ENCODE measurements at regions not wholly inside any gene's neighbourhood (a gene's known extent, or its start where the extent isn't known, plus 50 kb on each side); places are given as distances from the start of the nearest gene placed in this dataset.
A peak's percentile ranks its signal among the peaks of the same experiment; 100 is the strongest.

DNA sequence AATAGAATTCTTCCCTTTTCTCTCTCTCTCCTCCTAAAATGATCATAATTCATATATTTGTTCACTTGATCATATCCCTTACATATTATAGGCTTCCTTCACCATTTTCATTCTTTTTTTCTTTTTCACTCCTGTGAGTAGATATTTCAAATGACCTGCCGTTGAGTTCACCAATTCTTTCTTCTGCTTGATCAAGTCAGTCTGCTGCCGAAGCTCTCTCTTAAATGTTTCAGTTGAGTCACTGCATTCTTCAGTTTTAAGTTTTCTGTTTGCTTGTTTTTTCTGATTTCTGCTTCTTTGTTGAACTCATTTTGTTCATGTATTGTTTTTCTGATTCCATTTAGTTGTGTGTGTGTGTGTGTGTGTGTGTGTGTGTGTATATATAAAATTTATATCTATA is 354.3 kb downstream of the GPAT3 start:
- H3K27me3 Mint-ChIP-seq (ENCODE audit: insufficient read depth, unreplicated experiment), result no peaks in the 10 kb centered on the region
- no peaks in the 10 kb centered on the region for H3K9me3 Mint-ChIP-seq (ENCODE audit: unreplicated experiment)
- ChIA-PET POLR2A (interaction anchor here (1.2 kb wide), 1 partner anchor 22 kb away, joined by 3 read pairs; no protein-coding TSS in a partner anchor), CTCF (interaction anchor here (0.7 to 1.0 kb wide), 2 partner anchors 21 to 69 kb away, joined by 3 read pairs; no protein-coding TSS in a partner anchor)
- no peak for DNase-seq (ENCODE audit: unreplicated experiment)
- intact Hi-C loops (cut with micrococcal nuclease), result no loop called here
- BruUV-seq (replicated peaks), result no TSS peak
- H3K4me1 Mint-ChIP-seq (ENCODE audit: insufficient read depth, unreplicated experiment), result peaks cover 12% of the 10 kb centered on the region
- H3K36me3 Mint-ChIP-seq (ENCODE audit: insufficient read depth, unreplicated experiment), result no peaks in the 10 kb centered on the region
- no peak for TF ChIP-seq CTCF (IDR thresholded peaks at IDR 0.05; ENCODE audit: unreplicated experiment)
- peak overlapping the region; percentile 25 for H3K4me3 Mint-ChIP-seq (ENCODE audit: unreplicated experiment)
- peak overlapping the region; percentile 22 for H3K27ac Mint-ChIP-seq (ENCODE audit: low read depth, unreplicated experiment)

DNA sequence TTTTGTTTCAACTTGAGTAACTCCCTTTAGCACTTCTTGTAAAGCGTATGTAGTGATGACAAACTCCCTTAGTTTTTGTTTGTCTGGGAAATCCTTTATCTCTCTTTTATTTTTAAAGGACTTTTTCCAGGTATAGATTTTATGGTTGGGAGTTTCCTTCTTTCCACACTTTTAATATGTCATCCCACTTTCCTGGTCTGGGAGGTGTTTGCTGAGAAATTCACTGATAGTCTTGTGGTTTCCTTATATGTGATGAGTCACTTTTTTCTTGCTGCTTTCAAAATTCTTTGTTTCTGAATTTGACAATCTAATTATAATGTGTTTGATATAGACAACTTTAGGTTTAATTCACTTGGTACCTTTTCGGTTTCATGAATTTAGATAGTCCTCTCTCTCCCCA is 353.9 kb downstream of the GPAT3 start:
- peaks cover 12% of the 10 kb centered on the region for H3K4me1 Mint-ChIP-seq (ENCODE audit: insufficient read depth, unreplicated experiment)
- H3K9me3 Mint-ChIP-seq (ENCODE audit: unreplicated experiment), result no peaks in the 10 kb centered on the region
- H3K36me3 Mint-ChIP-seq (ENCODE audit: insufficient read depth, unreplicated experiment), result no peaks in the 10 kb centered on the region
- peak; percentile 74 for DNase-seq (ENCODE audit: unreplicated experiment)
- ChIA-PET CTCF (interaction anchor here (0.7 to 1.0 kb wide), 2 partner anchors 21 to 70 kb away, joined by 3 read pairs; no protein-coding TSS in a partner anchor), POLR2A (interaction anchor here (1.2 kb wide), 1 partner anchor 22 kb away, joined by 3 read pairs; no protein-coding TSS in a partner anchor)
- peak overlapping the region; percentile 25 for H3K4me3 Mint-ChIP-seq (ENCODE audit: unreplicated experiment)
- no peaks in the 10 kb centered on the region for H3K27me3 Mint-ChIP-seq (ENCODE audit: insufficient read depth, unreplicated experiment)
- intact Hi-C loops (cut with micrococcal nuclease), result no loop called here
- no TSS peak for BruUV-seq (replicated peaks)
- no peak for TF ChIP-seq CTCF (IDR thresholded peaks at IDR 0.05; ENCODE audit: unreplicated experiment)
- peak overlapping the region; percentile 22 for H3K27ac Mint-ChIP-seq (ENCODE audit: low read depth, unreplicated experiment)

DNA sequence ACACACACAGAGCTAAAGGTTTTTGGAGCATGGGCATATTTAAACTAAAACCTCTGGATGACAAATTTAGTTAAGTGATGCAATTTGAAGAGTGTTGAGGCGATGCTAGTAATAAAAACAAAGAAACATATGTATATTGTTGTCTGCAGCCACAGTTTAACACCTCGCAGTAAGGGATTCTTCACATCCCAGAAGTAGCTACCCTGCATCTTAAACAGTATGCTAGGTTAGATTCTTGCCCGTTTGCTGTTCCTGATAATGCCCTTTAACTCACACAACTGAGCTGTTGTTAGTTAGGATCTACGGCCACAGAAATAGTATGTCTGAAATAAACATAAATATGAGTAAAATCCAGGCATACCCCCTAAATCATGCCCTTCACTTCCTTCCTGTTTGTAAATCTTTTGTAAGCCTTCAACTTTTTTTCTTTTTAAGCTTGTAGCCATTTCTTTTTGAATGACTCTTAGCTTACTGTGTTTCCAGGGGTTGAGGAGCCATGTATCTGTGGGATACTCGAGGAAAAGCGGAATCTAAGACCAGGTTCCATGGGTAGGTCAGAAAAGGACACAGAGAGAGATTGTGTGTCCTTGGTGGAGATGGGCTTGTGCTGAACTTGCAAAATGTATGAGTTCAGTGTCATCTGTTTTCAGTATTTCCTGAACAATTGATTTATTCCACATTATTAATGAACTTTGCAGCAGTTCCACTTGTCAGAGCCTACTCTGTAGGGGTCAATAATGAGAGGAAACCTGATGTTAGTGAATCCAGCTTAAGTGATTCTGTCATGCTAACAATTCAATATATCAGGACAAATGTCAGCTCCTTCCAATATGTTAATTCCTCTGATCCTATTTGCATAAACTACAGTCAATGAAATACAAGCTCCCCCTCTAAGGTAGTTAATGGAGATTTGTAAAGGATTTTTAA is 349.6 kb downstream of the GPAT3 start:
- no peaks in the 10 kb centered on the region for H3K36me3 Mint-ChIP-seq (ENCODE audit: insufficient read depth, unreplicated experiment)
- POLR2A ChIA-PET, result interaction anchor here (0.6 to 1.5 kb wide), 4 partner anchors 10 to 467 kb away, joined by 3 to 4 read pairs (median 4); no protein-coding TSS in a partner anchor
- H3K4me3 Mint-ChIP-seq (ENCODE audit: unreplicated experiment), result no peak overlapping the region
- no peaks in the 10 kb centered on the region for H3K9me3 Mint-ChIP-seq (ENCODE audit: unreplicated experiment)
- DNase-seq (ENCODE audit: unreplicated experiment), result no peak
- CTCF ChIA-PET, result interaction anchor here (0.6 to 1.1 kb wide), 2 partner anchors 9 to 56 kb away, joined by 3 read pairs; no protein-coding TSS in a partner anchor
- BruUV-seq (replicated peaks), result no TSS peak
- no peak overlapping the region for H3K27ac Mint-ChIP-seq (ENCODE audit: low read depth, unreplicated experiment)
- intact Hi-C loops (cut with micrococcal nuclease), result no loop called here
- peaks cover 6% of the 10 kb centered on the region for H3K4me1 Mint-ChIP-seq (ENCODE audit: insufficient read depth, unreplicated experiment)
- no peak for TF ChIP-seq CTCF (IDR thresholded peaks at IDR 0.05; ENCODE audit: unreplicated experiment)
- H3K27me3 Mint-ChIP-seq (ENCODE audit: insufficient read depth, unreplicated experiment), result no peaks in the 10 kb centered on the region

GRCh38 chr4:83876047-83876446 is 340.1 kb downstream of the GPAT3 start:
- CTCF ChIA-PET, result no interaction called here
- no peak for TF ChIP-seq CTCF (IDR thresholded peaks at IDR 0.05; ENCODE audit: unreplicated experiment)
- Mint-ChIP-seq H3K36me3 (ENCODE audit: insufficient read depth, unreplicated experiment) (no peaks in the 10 kb centered on the region), H3K9me3 (ENCODE audit: unreplicated experiment) (no peaks in the 10 kb centered on the region), H3K4me1 (ENCODE audit: insufficient read depth, unreplicated experiment) (no peaks in the 10 kb centered on the region), H3K4me3 (ENCODE audit: unreplicated experiment) (no peak overlapping the region), H3K27me3 (ENCODE audit: insufficient read depth, unreplicated experiment) (no peaks in the 10 kb centered on the region), H3K27ac (ENCODE audit: low read depth, unreplicated experiment) (no peak overlapping the region)
- intact Hi-C loops (cut with micrococcal nuclease), result no loop called here
- no TSS peak for BruUV-seq (replicated peaks)
- DNase-seq (ENCODE audit: unreplicated experiment), result peak; percentile 45
- POLR2A ChIA-PET, result interaction anchor here (0.6 to 1.0 kb wide), 2 partner anchors 9 to 15 kb away, joined by 3 to 4 read pairs; no protein-coding TSS in a partner anchor

Data from MCF 10A (cell line).